HepG2 (cell line): ENCODE measurements at regions not wholly inside any gene's neighbourhood (a gene's known extent, or its start where the extent isn't known, plus 50 kb on each side); places are given as distances from the start of the nearest gene placed in this dataset.

Source experiments
- ARNTL ChIP-seq: sonication (generic); formaldehyde crosslinking; IDR thresholded peaks from 2 replicates; pipeline ENCODE4 v1.4.0; 2020; ENCODE audit warnings: mild to moderate bottlenecking, missing genetic modification reagents
- BRD4 ChIP-seq: sonication (generic); formaldehyde crosslinking; IDR thresholded peaks from 2 replicates; pipeline ENCODE4 v1.4.0; 2020; ENCODE audit warnings: missing genetic modification reagents
- CC2D1A ChIP-seq: sonication (generic); formaldehyde crosslinking; IDR thresholded peaks from 2 replicates; pipeline ENCODE4 v1.8.1; 2023; ENCODE audit warnings: mild to moderate bottlenecking, missing genetic modification reagents
- CTCF ChIP-seq: sonication (generic); formaldehyde crosslinking; IDR thresholded peaks from 2 replicates; pipeline ENCODE4 v1.5.0; 2020; ENCODE audit warnings: mild to moderate bottlenecking, missing genetic modification reagents, moderate library complexity
- EZH2 ChIP-seq: conservative IDR thresholded peaks from 2 replicates; pipeline ENCODE4 v1.6.1; 2012; ENCODE audit warnings: mild to moderate bottlenecking, low read depth, low read length, moderate library complexity
- FOSL1 ChIP-seq: sonication (generic); formaldehyde crosslinking; IDR thresholded peaks from 2 replicates; pipeline ENCODE4 v1.9.0; 2021; ENCODE audit warnings: missing genetic modification reagents, borderline replicate concordance
- MAX ChIP-seq: IDR thresholded peaks from 2 replicates; pipeline ENCODE4 v1.6.1; 2012; ENCODE audit warnings: inconsistent platforms
- PCBP2 ChIP-seq: fragments of 200-400 bp; formaldehyde crosslinking; optimal IDR thresholded peaks from 2 replicates; pipeline ENCODE3; 2018; ENCODE audit warnings: low read length, low read depth; ENCODE audit not compliant: poor library complexity, severe bottlenecking
- PPARG ChIP-seq: conservative IDR thresholded peaks from 2 replicates; pipeline ENCODE4 v1.6.1; 2016; ENCODE audit warnings: missing biosample characterization, missing genetic modification reagents
- REST ChIP-seq, 2 experiments: IDR thresholded peaks; 2 replicates each; pipeline ENCODE4 v1.6.1; 2011 to 2012; ENCODE audit warnings: low read length in 2 of 2, borderline replicate concordance in 1 of 2, low read depth in 1 of 2, mild to moderate bottlenecking in 1 of 2, moderate library complexity in 1 of 2
- RFXANK ChIP-seq: IDR thresholded peaks from 2 replicates; pipeline ENCODE4 v1.6.1; 2016
- ZNF431 ChIP-seq: sonication (generic); formaldehyde crosslinking; IDR thresholded peaks from 2 replicates; pipeline ENCODE4 v1.9.0; 2022; ENCODE audit warnings: missing genetic modification reagents, low read depth, mild to moderate bottlenecking, borderline replicate concordance

- TF ChIP-seq PPARG (CRISPR knock-in tag) (no peak), REST (IDR thresholded peaks at IDR 0.05; ENCODE audit: borderline replicate concordance in 1 of 2, low read depth in 1 of 2, low read length in 2 of 2) (no peak), FOSL1 (no peak), CTCF (CRISPR knock-in tag) (no peak), CC2D1A (CRISPR knock-in tag) (no peak), ZNF431 (CRISPR knock-in tag) (no peak), RFXANK (CRISPR knock-in tag) (no peak), PCBP2 (no peak), BRD4 (CRISPR knock-in tag) (no peak), MAX (no peak), EZH2 (no peak), ARNTL (CRISPR knock-in tag) (no peak)
Measured at GRCh38 chr10:89144836-89145235, 62.3 kb downstream of the CH25H start.
